GM12891 (cell line): ENCODE measurements at regions not wholly inside any gene's neighbourhood (a gene's known extent, or its start where the extent isn't known, plus 50 kb on each side); places are given as distances from the start of the nearest gene placed in this dataset.

Source experiments
- PAX5 ChIP-seq: IDR thresholded peaks from 2 replicates; pipeline ENCODE4 v1.6.1; 2011; ENCODE audit warnings: low read length, moderate library complexity, mild to moderate bottlenecking; ENCODE audit not compliant: insufficient read depth, severe bottlenecking
- POLR2A ChIP-seq: IDR thresholded peaks from 2 replicates; pipeline ENCODE4 v1.6.1; 2011; ENCODE audit warnings: low read depth, low read length, control low read depth
- POLR2AphosphoS5 ChIP-seq: IDR thresholded peaks from 2 replicates; pipeline ENCODE4 v1.6.1; 2011; ENCODE audit warnings: low read depth, low read length, control low read depth
- POU2F2 ChIP-seq: IDR thresholded peaks from 2 replicates; pipeline ENCODE4 v1.6.1; 2011; ENCODE audit warnings: low read depth, mild to moderate bottlenecking, control low read depth, low read length, moderate library complexity
- SPI1 ChIP-seq: IDR thresholded peaks from 2 replicates; pipeline ENCODE4 v1.6.1; 2011; ENCODE audit warnings: low read depth, low read length, control low read depth
- TAF1 ChIP-seq: IDR thresholded peaks from 2 replicates; pipeline ENCODE4 v1.6.1; 2011; ENCODE audit warnings: low read depth, low read length, control low read depth

GRCh38 chr18:27750923-27751322 lies 426.0 kb downstream of the CDH2 start:
- no peak for TF ChIP-seq POLR2A
- no peak for TF ChIP-seq TAF1
- TF ChIP-seq POLR2AphosphoS5: no peak
- TF ChIP-seq SPI1: no peak
- no peak for TF ChIP-seq POU2F2
- no peak for TF ChIP-seq PAX5
